H1 (cell line): ENCODE measurements at regions not wholly inside any gene's neighbourhood (a gene's known extent, or its start where the extent isn't known, plus 50 kb on each side); places are given as distances from the start of the nearest gene placed in this dataset.

Experiments used
- CBX8 ChIP-seq: fragments of 300-800, 300-1000 bp; sonication (generic); IDR thresholded peaks from 2 replicates; pipeline ENCODE4 v1.7.1; 2016; ENCODE audit warnings: low read depth, low read length, borderline replicate concordance
- KDM4A ChIP-seq: IDR thresholded peaks from one replicate; pipeline ENCODE4 v1.7.1; 2012; ENCODE audit warnings: low read depth, mild to moderate bottlenecking, moderate library complexity, low read length, inconsistent platforms; ENCODE audit not compliant: severe bottlenecking
- POLR2A ChIP-seq, 2 experiments: IDR thresholded peaks; 1 replicate in 1 of 2; 2 replicates in 1 of 2; pipeline ENCODE4 v1.6.1; 2011; ENCODE audit warnings: low read depth in 2 of 2, low read length in 2 of 2, mild to moderate bottlenecking in 2 of 2; ENCODE audit errors: control extremely low read depth in 1 of 2
- SP4 ChIP-seq: IDR thresholded peaks from 2 replicates; pipeline ENCODE4 v1.6.1; 2012; ENCODE audit warnings: low read length, inconsistent platforms
- TBP ChIP-seq: IDR thresholded peaks from 2 replicates; pipeline ENCODE4 v1.6.1; 2011; ENCODE audit warnings: low read depth, low read length, improper control_type of control experiment

DNA sequence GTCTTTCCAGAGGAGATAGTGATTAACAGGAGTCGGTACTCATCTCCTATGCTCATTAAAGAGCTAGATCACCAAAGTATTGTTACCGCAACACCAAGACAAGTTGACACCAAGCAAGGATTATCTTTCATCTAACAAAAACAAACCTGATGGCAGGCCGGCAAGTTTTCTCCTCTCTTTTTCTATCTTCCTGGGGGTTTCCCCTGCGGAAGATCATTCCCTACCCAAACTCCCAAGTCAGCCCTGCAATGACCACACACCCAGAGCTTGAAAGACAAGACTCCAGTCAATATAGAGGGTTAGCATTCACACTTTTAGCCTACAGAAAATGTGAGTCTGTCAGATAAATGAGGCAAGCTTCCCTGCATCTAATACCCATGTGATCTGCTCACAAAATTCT, 312.1 kb downstream of the SOX9 start (continued):
- no peak for TF ChIP-seq SP4
- no peak for TF ChIP-seq TBP
- no peak for TF ChIP-seq KDM4A
- no peak for TF ChIP-seq CBX8
- TF ChIP-seq POLR2A (IDR thresholded peaks at IDR 0.05; ENCODE audit: control extremely low read depth in 1 of 2, low read depth in 2 of 2, low read length in 2 of 2): no peak
- TF ChIP-seq, all 59 proteins: peak for 0
